Parathyroid adenoma (tissue), 2 donors: ENCODE measurements at regions not wholly inside any gene's neighbourhood (a gene's known extent, or its start where the extent isn't known, plus 50 kb on each side); places are given as distances from the start of the nearest gene placed in this dataset.

Experiments
- H2AFZ ChIP-seq: fragments of 300-600 bp; sonication (generic); one replicate; pipeline ENCODE4 v1.7.0; 2017; ENCODE audit warnings: antibody characterized with exemption, mild to moderate bottlenecking
- H3K27ac ChIP-seq: fragments of 300-600 bp; sonication (generic); one replicate; pipeline ENCODE4 v1.7.0; 2017
- H3K27me3 ChIP-seq: fragments of 300-600 bp; sonication (generic); one replicate; pipeline ENCODE4 v1.7.0; 2017; ENCODE audit warnings: low read length; ENCODE audit not compliant: control insufficient read depth, insufficient read depth
- H3K36me3 ChIP-seq: fragments of 300-600 bp; sonication (generic); one replicate; pipeline ENCODE4 v1.7.0; 2017; ENCODE audit warnings: low read length; ENCODE audit not compliant: control insufficient read depth, insufficient read depth
- H3K4me1 ChIP-seq: fragments of 300-600 bp; sonication (generic); one replicate; pipeline ENCODE4 v1.7.0; 2017; ENCODE audit warnings: control low read depth
- H3K4me2 ChIP-seq: fragments of 300-600 bp; sonication (generic); one replicate; pipeline ENCODE4 v1.7.0; 2017; ENCODE audit warnings: low read length
- H3K4me3 ChIP-seq: fragments of 300-600 bp; sonication (generic); one replicate; pipeline ENCODE4 v1.7.0; 2017; ENCODE audit warnings: low read depth, low read length
- H3K79me2 ChIP-seq: fragments of 300-600 bp; sonication (generic); one replicate; pipeline ENCODE4 v1.7.0; 2017; ENCODE audit warnings: control low read depth
- H3K9ac ChIP-seq: fragments of 300-600 bp; sonication (generic); one replicate; pipeline ENCODE4 v1.7.0; 2017; ENCODE audit warnings: mild to moderate bottlenecking
- H3K9me3 ChIP-seq: fragments of 300-600 bp; sonication (generic); one replicate; pipeline ENCODE4 v1.7.0; 2017; ENCODE audit warnings: low read length; ENCODE audit not compliant: control insufficient read depth
- CTCF ChIP-seq: fragments of 300-600 bp; sonication (generic); IDR thresholded peaks from one replicate; pipeline ENCODE4 v1.7.0; 2017; ENCODE audit warnings: antibody characterized with exemption, mild to moderate bottlenecking
- donor health status: primary hyperparathyroidism.

GRCh38 chr17:12567077-12568053, 98.3 kb upstream of the MYOCD start:
- Histone ChIP-seq H3K79me2 (no peaks in the 10 kb centered on the region), H3K9ac (no peak overlapping the region), H3K4me1 (no peaks in the 10 kb centered on the region), H2AFZ (no peak overlapping the region), H3K4me3 (no peak overlapping the region), H3K36me3 (no peaks in the 10 kb centered on the region), H3K27ac (no peak overlapping the region), H3K27me3 (no peaks in the 10 kb centered on the region), H3K9me3 (no peaks in the 10 kb centered on the region), H3K4me2 (no peak overlapping the region)
- no peak for TF ChIP-seq CTCF

- Histone ChIP-seq H3K27ac (no peak overlapping the region), H3K27me3 (no peaks in the 10 kb centered on the region), H3K79me2 (no peaks in the 10 kb centered on the region), H3K9ac (no peak overlapping the region), H3K4me2 (no peak overlapping the region), H3K4me3 (no peak overlapping the region), H3K36me3 (no peaks in the 10 kb centered on the region), H3K9me3 (no peaks in the 10 kb centered on the region), H3K4me1 (no peaks in the 10 kb centered on the region), H2AFZ (no peak overlapping the region)
- no peak for TF ChIP-seq CTCF
Observed at GRCh38 chr17:12568358-12569251, 97.1 kb upstream of the MYOCD start.

- Histone ChIP-seq H3K4me2 (no peak overlapping the region), H2AFZ (no peak overlapping the region), H3K27me3 (no peaks in the 10 kb centered on the region), H3K36me3 (no peaks in the 10 kb centered on the region), H3K79me2 (no peaks in the 10 kb centered on the region), H3K9me3 (no peaks in the 10 kb centered on the region), H3K4me3 (no peak overlapping the region), H3K4me1 (no peaks in the 10 kb centered on the region), H3K27ac (no peak overlapping the region), H3K9ac (no peak overlapping the region)
- no peak for TF ChIP-seq CTCF
Observed at GRCh38 chr17:12571606-12572005, 94.1 kb upstream of the MYOCD start.

- H3K4me1 ChIP-seq: no peaks in the 10 kb centered on the region
- H3K79me2 ChIP-seq: no peaks in the 10 kb centered on the region
- no peak overlapping the region for H3K27ac ChIP-seq
- H3K4me3 ChIP-seq: no peak overlapping the region
- H3K9ac ChIP-seq: no peak overlapping the region
- no peaks in the 10 kb centered on the region for H3K36me3 ChIP-seq
- no peaks in the 10 kb centered on the region for H3K9me3 ChIP-seq
- H3K4me2 ChIP-seq: no peak overlapping the region
- no peak overlapping the region for H2AFZ ChIP-seq
- H3K27me3 ChIP-seq: no peaks in the 10 kb centered on the region
- TF ChIP-seq CTCF: no peak
Observed at GRCh38 chr17:12574525-12574924, 91.2 kb upstream of the MYOCD start.
